ENCODE measurements at regions not wholly inside any gene's neighbourhood (a gene's known extent, or its start where the extent isn't known, plus 50 kb on each side); places are given as distances from the start of the nearest gene placed in this dataset.

GRCh38 chr6:98107801-98108200 lies 726.6 kb upstream of the POU3F2 start:
- no peak for DNase-seq (ENCODE audit: low read depth in 3 of 3, low spot score in 2 of 3)

GRCh38 chr6:98116455-98116854 lies 717.9 kb upstream of the POU3F2 start:
- DNase-seq (ENCODE audit: low read depth in 3 of 3, low spot score in 2 of 3), result no peak

GRCh38 chr6:98117068-98117467 lies 717.3 kb upstream of the POU3F2 start:
- no peak for DNase-seq (ENCODE audit: low read depth in 3 of 3, low spot score in 2 of 3)

GRCh38 chr6:98118397-98119045 lies 715.9 kb upstream of the POU3F2 start:
- DNase-seq (ENCODE audit: low read depth in 3 of 3, low spot score in 2 of 3), result no peak

GRCh38 chr6:98124171-98124570 lies 710.2 kb upstream of the POU3F2 start:
- DNase-seq (ENCODE audit: low read depth in 3 of 3, low spot score in 2 of 3), result no peak

- DNase-seq (ENCODE audit: low read depth in 3 of 3, low spot score in 2 of 3), result no peak
Observed at GRCh38 chr6:98131290-98131990, 702.9 kb upstream of the POU3F2 start.

GRCh38 chr6:98136333-98136732 lies 698.0 kb upstream of the POU3F2 start:
- DNase-seq (ENCODE audit: low read depth in 3 of 3, low spot score in 2 of 3), result no peak

GRCh38 chr6:98137391-98137790 lies 697.0 kb upstream of the POU3F2 start:
- no peak for DNase-seq (ENCODE audit: low read depth in 3 of 3, low spot score in 2 of 3)

GRCh38 chr6:98142839-98143238 lies 691.5 kb upstream of the POU3F2 start:
- no peak for DNase-seq (ENCODE audit: low read depth in 3 of 3, low spot score in 2 of 3)

- no peak for DNase-seq (ENCODE audit: low read depth in 3 of 3, low spot score in 2 of 3)
Observed at GRCh38 chr6:98146656-98147055, 687.7 kb upstream of the POU3F2 start.

GRCh38 chr6:98156580-98156979 lies 677.8 kb upstream of the POU3F2 start:
- DNase-seq (ENCODE audit: low read depth in 3 of 3, low spot score in 2 of 3), result no peak

- no peak for DNase-seq (ENCODE audit: low read depth in 3 of 3, low spot score in 2 of 3)
Observed at GRCh38 chr6:98179606-98180005, 654.8 kb upstream of the POU3F2 start.

- no peak for DNase-seq (ENCODE audit: low read depth in 3 of 3, low spot score in 2 of 3)
Observed at GRCh38 chr6:98200084-98200483, 634.3 kb upstream of the POU3F2 start.

- peak; percentile 5 to 10 (median 6) for DNase-seq (ENCODE audit: low read depth in 3 of 3, low spot score in 2 of 3)
Observed at GRCh38 chr6:98203170-98203806, 631.1 kb upstream of the POU3F2 start.

- no peak for DNase-seq (ENCODE audit: low read depth in 3 of 3, low spot score in 2 of 3)
Observed at GRCh38 chr6:98212468-98212867, 621.9 kb upstream of the POU3F2 start.

- DNase-seq (ENCODE audit: low read depth in 3 of 3, low spot score in 2 of 3), result no peak
Observed at GRCh38 chr6:98215531-98215930, 618.8 kb upstream of the POU3F2 start.

GRCh38 chr6:98230250-98230649 lies 604.1 kb upstream of the POU3F2 start:
- no peak for DNase-seq (ENCODE audit: low read depth in 3 of 3, low spot score in 2 of 3)

GRCh38 chr6:98239057-98239456 lies 595.3 kb upstream of the POU3F2 start:
- no peak for DNase-seq (ENCODE audit: low read depth in 3 of 3, low spot score in 2 of 3)

GRCh38 chr6:98241630-98242029 lies 592.7 kb upstream of the POU3F2 start:
- DNase-seq (ENCODE audit: low read depth in 3 of 3, low spot score in 2 of 3), result no peak

GRCh38 chr6:98254624-98255023 lies 579.8 kb upstream of the POU3F2 start:
- no peak for DNase-seq (ENCODE audit: low read depth in 3 of 3, low spot score in 2 of 3)

GRCh38 chr6:98260382-98260781 lies 574.0 kb upstream of the POU3F2 start:
- no peak for DNase-seq (ENCODE audit: low read depth in 3 of 3, low spot score in 2 of 3)

- DNase-seq (ENCODE audit: low read depth in 3 of 3, low spot score in 2 of 3), result no peak
Observed at GRCh38 chr6:98272060-98272459, 562.3 kb upstream of the POU3F2 start.
